Naive thymus-derived CD4-positive, alpha-beta T cell (primary cell): ENCODE measurements at regions not wholly inside any gene's neighbourhood (a gene's known extent, or its start where the extent isn't known, plus 50 kb on each side); places are given as distances from the start of the nearest gene placed in this dataset.
"Not testable (repeated sequence)": the region's sequence is repeated elsewhere in the genome, so short reads cannot be mapped to it uniquely, and the experiment has no call there.

Experiments
- ATAC-seq: fragments of 150-1000 bp; cut with Tn5 transposase; 2 replicates; pipeline ENCODE4 v1.10.0; 2021; ENCODE audit warnings: mild to moderate bottlenecking, moderate library complexity
- CTCF ChIA-PET: fragments of 350-600 bp; sonication (Branson Sonifier 250); formaldehyde crosslinking; loops from one replicate; lab custom pipeline; 2021; ENCODE audit warnings: antibody characterized with exemption; lab: Charles Lee
- POLR2A ChIA-PET: fragments of 350-600 bp; sonication (Branson Sonifier 250); formaldehyde crosslinking; loops from one replicate; lab custom pipeline; 2021; ENCODE audit warnings: antibody characterized with exemption, inconsistent platforms; lab: Charles Lee
- DNase-seq, 9 donors: peaks; one replicate each; pipeline versions ENCODE4 v3.0.0 to v3.0.0-alpha.2; 2020 to 2022; ENCODE audit warnings: mixed read lengths in 1 of 9
- H3K27ac ChIP-seq: one replicate; pipeline ENCODE4 v1.7.0; 2013; ENCODE audit warnings: mild to moderate bottlenecking, low read depth, low read length, moderate library complexity
- H3K27me3 ChIP-seq, 2 donors: one replicate each; pipeline ENCODE4 v1.7.0; 2013; ENCODE audit warnings: low read length in 2 of 2, mild to moderate bottlenecking in 2 of 2, moderate library complexity in 2 of 2; ENCODE audit not compliant: control insufficient read depth in 2 of 2, insufficient read depth in 2 of 2
- H3K36me3 ChIP-seq, 3 experiments: 1 replicate in 2 of 3; 2 replicates in 1 of 3; pipeline ENCODE4 v1.7.0; 2013; ENCODE audit warnings: low read length in 3 of 3, mild to moderate bottlenecking in 3 of 3, moderate library complexity in 1 of 3; ENCODE audit not compliant: insufficient read depth in 3 of 3, control insufficient read depth in 2 of 3
- H3K4me1 ChIP-seq, 2 donors: one replicate each; pipeline ENCODE4 v1.7.0; 2013; ENCODE audit warnings: low read length in 2 of 2, mild to moderate bottlenecking in 2 of 2, moderate library complexity in 1 of 2; ENCODE audit not compliant: control insufficient read depth in 2 of 2, insufficient read depth in 2 of 2
- H3K4me3 ChIP-seq: 2 replicates; pipeline ENCODE4 v1.7.0; 2013; ENCODE audit warnings: mild to moderate bottlenecking, low read length
- H3K9me3 ChIP-seq, 3 experiments: 1 replicate in 2 of 3; 2 replicates in 1 of 3; pipeline ENCODE4 v1.7.0; 2013; ENCODE audit warnings: low read length in 3 of 3; ENCODE audit not compliant: control insufficient read depth in 2 of 3
- H3K27ac Mint-ChIP-seq, 9 donors: one replicate each; pipeline ENCODE4 v1.8.0; 2020 to 2022; ENCODE audit warnings: mixed read lengths in 9 of 9, mild to moderate bottlenecking in 8 of 9, moderate library complexity in 5 of 9, inconsistent platforms in 2 of 9
- H3K27me3 Mint-ChIP-seq, 5 donors: one replicate each; pipeline ENCODE4 v1.8.0; 2021 to 2022; ENCODE audit warnings: mixed read lengths in 5 of 5, mild to moderate bottlenecking in 1 of 5
- H3K36me3 Mint-ChIP-seq, 5 donors: one replicate each; pipeline ENCODE4 v1.8.0; 2020 to 2022; ENCODE audit warnings: mixed read lengths in 5 of 5, mild to moderate bottlenecking in 3 of 5, inconsistent platforms in 1 of 5
- H3K4me1 Mint-ChIP-seq, 7 donors: one replicate each; pipeline ENCODE4 v1.8.0; 2020 to 2022; ENCODE audit warnings: mixed read lengths in 7 of 7, mild to moderate bottlenecking in 3 of 7, inconsistent platforms in 1 of 7
- H3K4me3 Mint-ChIP-seq, 10 donors: one replicate each; pipeline ENCODE4 v1.8.0; 2020 to 2022; ENCODE audit warnings: mild to moderate bottlenecking in 10 of 10, mixed read lengths in 10 of 10, moderate library complexity in 6 of 10, inconsistent platforms in 2 of 10
- H3K9me3 Mint-ChIP-seq, 11 donors: one replicate each; pipeline ENCODE4 v1.8.0; 2020 to 2022; ENCODE audit warnings: mixed read lengths in 11 of 11, mild to moderate bottlenecking in 4 of 11, inconsistent platforms in 1 of 11, moderate library complexity in 1 of 11
- intact Hi-C, 2 donors: fragments of 100-400 bp; cut with micrococcal nuclease; formaldehyde crosslinking; loops; one replicate each; pipeline ENCODE4 v1.15.1; 2023

DNA sequence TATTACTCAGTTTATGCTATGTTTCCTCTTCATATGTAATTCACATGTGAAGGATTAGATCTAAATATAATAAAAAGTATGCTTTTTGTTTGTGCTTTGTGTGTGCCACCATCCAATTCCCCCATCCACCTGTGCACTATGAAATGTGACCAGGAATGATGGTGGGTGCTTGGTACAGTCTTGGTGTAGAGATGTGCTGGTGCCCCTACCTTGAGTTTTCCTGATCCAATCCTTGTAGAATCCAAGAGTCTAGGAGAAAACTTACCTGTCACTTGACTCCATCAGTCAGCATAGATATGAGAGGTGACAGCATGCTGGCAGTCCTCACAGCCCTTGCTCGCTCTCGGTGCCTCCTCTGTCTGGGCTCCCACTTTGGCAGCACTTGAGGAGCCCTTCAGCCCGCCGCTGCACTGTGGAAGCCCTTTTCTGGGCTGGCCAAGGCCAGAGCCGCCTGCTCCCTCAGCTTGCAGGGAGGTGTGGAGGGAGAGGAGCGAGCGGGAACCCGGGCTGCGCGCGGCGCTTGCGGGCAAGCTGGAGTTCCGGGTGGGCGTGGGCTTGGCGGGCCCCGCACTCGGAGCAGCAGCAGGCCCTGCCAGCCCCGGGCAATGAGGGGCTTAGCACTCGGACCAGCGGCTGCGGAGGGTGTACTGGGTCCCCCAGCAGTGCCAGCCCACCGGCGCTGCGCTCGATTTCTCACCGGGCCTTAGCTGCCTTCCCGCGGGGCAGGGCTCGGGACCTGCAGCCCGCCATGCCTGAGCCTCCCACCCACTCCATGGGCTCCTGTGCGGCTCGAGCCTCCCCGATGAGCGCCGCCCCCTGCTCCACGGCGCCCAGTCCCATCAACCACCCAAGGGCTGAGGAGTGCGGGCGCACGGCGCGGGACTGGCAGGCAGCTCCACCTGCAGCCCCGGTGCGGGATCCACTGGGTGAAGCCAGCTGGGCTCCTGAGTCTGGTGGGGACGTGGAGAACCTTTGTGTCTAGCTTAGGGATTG lies 874.7 kb downstream of the PLA2G4A start:
- H3K4me1 ChIP-seq, H3K27me3 Mint-ChIP-seq: not testable (repeated sequence)

DNA sequence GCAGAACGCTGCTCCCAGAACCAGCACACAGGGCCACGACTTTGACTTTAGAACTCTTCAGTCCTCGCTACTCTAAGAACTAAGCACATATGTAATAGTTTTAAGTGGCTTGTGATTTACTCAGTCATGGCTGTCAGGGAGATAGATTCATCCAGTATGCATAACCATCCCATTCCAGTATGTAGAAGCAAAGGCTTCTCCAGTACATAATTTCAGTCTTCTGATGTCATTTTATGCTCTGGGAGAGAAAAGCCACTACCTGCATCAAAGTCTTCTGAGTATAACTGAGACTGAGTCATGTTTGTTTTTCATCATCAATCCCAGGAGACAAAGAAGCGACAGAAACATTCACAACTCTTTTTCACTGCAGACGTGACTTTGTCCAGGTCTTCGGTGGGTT lies 885.7 kb downstream of the PLA2G4A start:
- ChIA-PET POLR2A (no interaction called here), CTCF (no interaction called here)

More for the DNA sequence above, 874.7 kb downstream of the PLA2G4A start:
- intact Hi-C loops, DNase-seq, H3K4me3 ChIP-seq, H3K4me1 Mint-ChIP-seq, POLR2A ChIA-PET, H3K27ac Mint-ChIP-seq, ATAC-seq, H3K36me3 Mint-ChIP-seq, H3K9me3 ChIP-seq, H3K36me3 ChIP-seq, H3K4me3 Mint-ChIP-seq, H3K27ac ChIP-seq, H3K27me3 ChIP-seq, CTCF ChIA-PET: not testable (repeated sequence)
- H3K9me3 Mint-ChIP-seq, result peaks cover 0 to 18% (median 4%) of the 10 kb centered on the region in 11 donors

DNA sequence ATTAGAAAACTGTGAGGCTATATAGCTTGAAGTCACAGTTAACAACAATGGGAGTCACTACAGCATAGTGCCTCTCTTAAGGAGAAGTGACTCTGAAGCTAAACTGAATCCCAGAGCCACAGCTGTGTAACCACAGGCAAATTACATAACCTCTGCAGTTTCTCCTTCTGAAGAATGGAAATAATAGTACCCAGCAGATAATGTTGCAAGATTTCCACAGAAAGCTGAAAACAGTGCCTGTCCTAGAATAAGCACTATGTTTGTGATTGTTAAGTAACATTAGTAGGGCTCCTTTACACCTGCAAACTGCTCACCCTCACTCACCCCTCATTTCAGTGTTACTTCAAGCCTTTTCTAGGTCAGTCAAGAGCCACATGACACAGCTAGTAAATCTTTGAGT lies 886.7 kb downstream of the PLA2G4A start:
- Mint-ChIP-seq H3K4me1 (no peaks in the 10 kb centered on the region), H3K4me3 (no peak overlapping the region), H3K27ac (no peak overlapping the region), H3K9me3 (peaks cover 0 to 6% (median 1%) of the 10 kb centered on the region in 11 donors), H3K36me3 (no peaks in the 10 kb centered on the region), H3K27me3 (no peaks in the 10 kb centered on the region)
- Histone ChIP-seq H3K4me3 (no peak overlapping the region), H3K27ac (no peak overlapping the region), H3K9me3 (no peaks in the 10 kb centered on the region), H3K4me1 (no peaks in the 10 kb centered on the region), H3K36me3 (no peaks in the 10 kb centered on the region), H3K27me3 (no peaks in the 10 kb centered on the region)
- ATAC-seq, result no peak
- ChIA-PET CTCF (no interaction called here), POLR2A (no interaction called here)
- no peak for DNase-seq
- intact Hi-C loops, result no loop called here

More for the DNA sequence above, 885.7 kb downstream of the PLA2G4A start:
- intact Hi-C loops, result no loop called here
- H3K4me1 ChIP-seq, result no peaks in the 10 kb centered on the region
- Mint-ChIP-seq H3K36me3 (no peaks in the 10 kb centered on the region), H3K9me3 (peaks cover 0 to 6% (median 0%) of the 10 kb centered on the region in 11 donors), H3K27ac (no peak overlapping the region), H3K4me1 (no peaks in the 10 kb centered on the region), H3K27me3 (no peaks in the 10 kb centered on the region), H3K4me3 (no peak overlapping the region)
- no peaks in the 10 kb centered on the region for H3K9me3 ChIP-seq
- no peak for DNase-seq
- ATAC-seq, result no peak
- no peak overlapping the region for H3K4me3 ChIP-seq
- H3K36me3 ChIP-seq, result no peaks in the 10 kb centered on the region
- no peaks in the 10 kb centered on the region for H3K27me3 ChIP-seq
- no peak overlapping the region for H3K27ac ChIP-seq

DNA sequence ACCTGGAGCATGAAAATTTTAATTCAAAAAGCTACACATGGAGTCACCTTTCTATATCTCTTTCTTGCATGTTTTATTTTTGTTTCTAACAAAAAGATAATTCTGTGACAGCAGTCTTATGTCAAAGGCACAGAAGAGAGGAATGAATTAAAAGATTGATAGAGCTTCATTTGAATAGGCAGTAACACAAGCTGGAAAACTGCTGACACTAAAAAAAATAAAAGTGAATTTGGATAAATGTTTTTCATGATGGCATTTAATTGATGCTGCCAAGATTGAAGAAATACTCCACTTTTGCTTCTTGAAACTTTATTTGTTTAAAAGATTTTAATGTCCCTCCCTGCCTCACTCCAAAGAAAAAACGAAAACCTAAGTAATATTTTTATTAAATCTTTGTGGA lies 887.4 kb downstream of the PLA2G4A start:
- Mint-ChIP-seq H3K27ac (no peak overlapping the region), H3K27me3 (no peaks in the 10 kb centered on the region), H3K36me3 (no peaks in the 10 kb centered on the region)

DNA sequence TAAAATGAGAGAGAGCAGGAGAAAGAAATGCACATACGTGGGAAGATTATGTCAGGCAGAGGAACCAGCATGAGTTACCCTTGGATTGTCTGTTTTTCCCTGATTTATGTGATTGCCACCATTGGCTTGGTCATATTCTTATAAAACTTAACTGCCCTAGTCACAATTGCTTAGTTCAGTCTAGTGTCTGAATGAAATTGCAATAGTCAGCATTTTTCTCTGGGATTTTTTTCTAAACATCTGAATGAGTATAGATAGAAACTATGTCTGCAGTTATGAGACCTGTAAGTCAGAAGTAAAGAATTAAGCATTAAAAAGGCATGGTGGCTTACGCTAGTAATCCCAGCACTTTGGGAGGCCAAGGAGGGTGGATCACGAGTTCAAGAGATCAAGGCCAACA lies 889.8 kb downstream of the PLA2G4A start:
- Histone ChIP-seq H3K27ac (no peak overlapping the region), H3K4me1 (no peaks in the 10 kb centered on the region), H3K9me3 (no peaks in the 10 kb centered on the region), H3K36me3 (no peaks in the 10 kb centered on the region), H3K4me3 (no peak overlapping the region), H3K27me3 (no peaks in the 10 kb centered on the region)
- DNase-seq (no peak), ATAC-seq (no peak)
- ChIA-PET CTCF (no interaction called here), POLR2A (no interaction called here)
- no peaks in the 10 kb centered on the region for H3K4me1 Mint-ChIP-seq
- H3K9me3 Mint-ChIP-seq, result peaks cover 0 to 10% (median 1%) of the 10 kb centered on the region in 11 donors
- no peaks in the 10 kb centered on the region for H3K27me3 Mint-ChIP-seq
- no peaks in the 10 kb centered on the region for H3K36me3 Mint-ChIP-seq
- H3K27ac Mint-ChIP-seq, result no peak overlapping the region
- H3K4me3 Mint-ChIP-seq, result no peak overlapping the region
- intact Hi-C loops, result no loop called here

More for the DNA sequence above, 887.4 kb downstream of the PLA2G4A start:
- intact Hi-C loops, result no loop called here
- DNase-seq (no peak), ATAC-seq (no peak)
- no peaks in the 10 kb centered on the region for H3K27me3 ChIP-seq
- ChIA-PET POLR2A (no interaction called here), CTCF (no interaction called here)
- no peak overlapping the region for H3K4me3 ChIP-seq
- Mint-ChIP-seq H3K4me1 (no peaks in the 10 kb centered on the region), H3K4me3 (no peak overlapping the region), H3K9me3 (peaks cover 0 to 6% (median 0%) of the 10 kb centered on the region in 11 donors)
- H3K27ac ChIP-seq, result no peak overlapping the region
- no peaks in the 10 kb centered on the region for H3K4me1 ChIP-seq
- no peaks in the 10 kb centered on the region for H3K36me3 ChIP-seq
- H3K9me3 ChIP-seq, result no peaks in the 10 kb centered on the region

DNA sequence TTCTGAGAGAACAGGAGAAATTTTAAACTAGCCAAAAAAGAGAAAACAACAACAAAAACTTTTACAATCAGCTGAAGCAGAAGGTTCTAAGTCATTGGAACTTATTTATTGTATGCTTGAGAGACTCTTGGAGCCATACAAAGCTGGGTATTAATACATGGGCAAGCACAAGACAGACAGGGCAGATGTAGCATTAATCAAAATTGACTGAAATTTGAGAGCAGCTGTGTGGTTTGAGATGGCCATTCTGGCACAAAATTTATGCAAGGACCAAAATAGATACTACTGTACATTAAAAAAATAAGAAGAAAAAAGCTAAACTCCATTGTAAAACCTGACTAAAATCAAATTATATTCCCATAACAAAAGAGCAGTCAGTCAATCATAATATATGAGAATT lies 892.5 kb downstream of the PLA2G4A start:
- no peaks in the 10 kb centered on the region for H3K4me1 Mint-ChIP-seq
- peaks cover 0 to 10% (median 3%) of the 10 kb centered on the region in 11 donors for H3K9me3 Mint-ChIP-seq
- DNase-seq (no peak), ATAC-seq (no peak)
- Histone ChIP-seq H3K36me3 (no peaks in the 10 kb centered on the region), H3K27ac (no peak overlapping the region), H3K4me3 (no peak overlapping the region), H3K4me1 (no peaks in the 10 kb centered on the region), H3K27me3 (no peaks in the 10 kb centered on the region), H3K9me3 (no peaks in the 10 kb centered on the region)
- ChIA-PET POLR2A (no interaction called here), CTCF (interaction anchor here (0.8 kb wide), 1 partner anchor 10 kb away, joined by 3 read pairs; no protein-coding TSS in a partner anchor)
- intact Hi-C loops, result no loop called here
- no peaks in the 10 kb centered on the region for H3K27me3 Mint-ChIP-seq
- no peak overlapping the region for H3K27ac Mint-ChIP-seq
- no peaks in the 10 kb centered on the region for H3K36me3 Mint-ChIP-seq
- H3K4me3 Mint-ChIP-seq, result no peak overlapping the region

DNA sequence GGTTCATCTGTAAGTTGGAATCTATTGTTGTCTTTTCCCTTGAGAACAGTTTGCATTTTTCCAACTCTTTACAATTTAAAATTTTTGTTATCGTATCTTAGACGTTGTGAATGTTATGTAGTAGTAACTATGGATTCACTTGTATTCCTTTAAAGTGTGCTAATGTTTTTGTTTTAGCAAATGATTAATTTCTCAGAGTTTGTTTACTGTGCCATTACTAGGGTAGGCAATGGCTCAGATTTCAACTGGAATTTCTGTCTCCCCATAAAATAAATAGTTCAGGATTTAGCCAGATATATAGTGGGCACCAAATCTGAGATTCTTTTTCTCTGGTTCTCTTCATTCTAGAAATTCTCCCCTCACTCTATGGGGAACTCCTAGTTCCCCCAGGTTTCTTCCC lies 896.5 kb downstream of the PLA2G4A start:
- POLR2A ChIA-PET, result no interaction called here
- H3K4me3 Mint-ChIP-seq, result no peak overlapping the region
- no peaks in the 10 kb centered on the region for H3K27me3 ChIP-seq
- H3K27ac Mint-ChIP-seq, result no peak overlapping the region
- no peak for ATAC-seq
- no peaks in the 10 kb centered on the region for H3K27me3 Mint-ChIP-seq
- no peaks in the 10 kb centered on the region for H3K4me1 Mint-ChIP-seq
- intact Hi-C loops, result no loop called here
- no peak for DNase-seq
- no peak overlapping the region for H3K27ac ChIP-seq
- H3K4me1 ChIP-seq, result no peaks in the 10 kb centered on the region
- no peaks in the 10 kb centered on the region for H3K9me3 ChIP-seq
- CTCF ChIA-PET, result no interaction called here
- H3K36me3 ChIP-seq, result no peaks in the 10 kb centered on the region
- no peak overlapping the region for H3K4me3 ChIP-seq
- peaks cover 0 to 15% (median 3%) of the 10 kb centered on the region in 11 donors for H3K9me3 Mint-ChIP-seq
- no peaks in the 10 kb centered on the region for H3K36me3 Mint-ChIP-seq
